SK-N-SH (cell line): ENCODE measurements at regions not wholly inside any gene's neighbourhood (a gene's known extent, or its start where the extent isn't known, plus 50 kb on each side); places are given as distances from the start of the nearest gene placed in this dataset.

Experiments used
- CTCF ChIA-PET: fragments of 300-600, 350-600 bp; formaldehyde crosslinking; extraction: SDS; loops from one replicate; lab custom pipeline; 2021; lab: Yijun Ruan, JAX
- POLR2A ChIA-PET: fragments of 350-600 bp; sonication (Branson Sonifier 250); formaldehyde crosslinking; extraction: SDS; loops from one replicate; lab custom pipeline; 2020; ENCODE audit warnings: antibody characterized with exemption, inconsistent platforms; lab: Yijun Ruan, JAX
- DNase-seq: peaks from one replicate; pipeline ENCODE4 v3.0.0; 2012
- H2AFZ ChIP-seq: fragments of 200-600 bp; sonication (generic); 2 replicates; pipeline ENCODE4 v1.8.1; 2016; ENCODE audit warnings: antibody characterized with exemption, mild to moderate bottlenecking, low read depth
- H3F3A ChIP-seq: fragments of 200-600 bp; sonication (generic); replicated peaks from 2 replicates; pipeline ENCODE3; 2016; ENCODE audit warnings: antibody characterized with exemption, mild to moderate bottlenecking; ENCODE audit not compliant: insufficient read depth
- H3K27ac ChIP-seq, 2 experiments: fragments of 200-500 bp in 1 of 2; fragments of 200-600 bp in 1 of 2; sonication (Bioruptor generic) in 1 of 2; sonication (generic), shearing (Covaris generic) in 1 of 2; 2 replicates each; pipeline versions ENCODE4 v1.5.1 to v1.6.1; 2014 to 2016; ENCODE audit warnings: low read depth in 2 of 2, inconsistent platforms in 1 of 2, low read length in 1 of 2, mild to moderate bottlenecking in 1 of 2, mixed read lengths in 1 of 2
- H3K27me3 ChIP-seq: fragments of 200-600 bp; sonication (generic), shearing (Covaris generic); 2 replicates; pipeline ENCODE4 v1.6.1; 2016; ENCODE audit warnings: mixed run types; ENCODE audit not compliant: insufficient read depth
- H3K36me3 ChIP-seq, 2 experiments: fragments of 200-500 bp in 1 of 2; fragments of 200-600 bp in 1 of 2; sonication (Bioruptor generic) in 1 of 2; sonication (generic) in 1 of 2; replicated peaks in 1 of 2; 2 replicates each; pipeline versions ENCODE3 to v1.5.1; 2014 to 2016; ENCODE audit warnings: low read length in 1 of 2, mild to moderate bottlenecking in 1 of 2; ENCODE audit not compliant: insufficient read depth in 2 of 2, control insufficient read depth in 1 of 2
- H3K4me1 ChIP-seq, 2 experiments: fragments of 200-500 bp in 1 of 2; fragments of 200-600 bp in 1 of 2; sonication (Bioruptor generic) in 1 of 2; sonication (generic), shearing (Covaris generic) in 1 of 2; 2 replicates each; pipeline versions ENCODE4 v1.5.1 to v1.6.1; 2014 to 2016; ENCODE audit warnings: low read depth in 1 of 2, low read length in 1 of 2, mixed run types in 1 of 2; ENCODE audit not compliant: insufficient read depth in 2 of 2, control insufficient read depth in 1 of 2
- H3K4me2 ChIP-seq: fragments of 200-600 bp; sonication (generic), shearing (Covaris generic); 2 replicates; pipeline ENCODE4 v1.6.1; 2017; ENCODE audit warnings: mixed run types
- H3K4me3 ChIP-seq, 2 experiments: fragments of 200-500 bp in 1 of 2; fragments of 200-600 bp in 1 of 2; sonication (Bioruptor generic) in 1 of 2; sonication (generic), shearing (Covaris generic) in 1 of 2; 2 replicates each; pipeline versions ENCODE4 v1.5.1 to v1.8.1; 2014 to 2016; ENCODE audit warnings: low read depth in 2 of 2, inconsistent platforms in 1 of 2, low read length in 1 of 2, mild to moderate bottlenecking in 1 of 2, mixed read lengths in 1 of 2, moderate library complexity in 1 of 2
- H3K79me2 ChIP-seq: fragments of 200-600 bp; sonication (generic); 2 replicates; pipeline ENCODE4 v1.8.1; 2017; ENCODE audit warnings: mild to moderate bottlenecking; ENCODE audit not compliant: insufficient read depth
- H3K9ac ChIP-seq: fragments of 200-600 bp; sonication (generic); 2 replicates; pipeline ENCODE4 v1.6.1; 2017; ENCODE audit warnings: mixed run types
- H3K9me2 ChIP-seq: fragments of 200-600 bp; sonication (generic); 2 replicates; pipeline ENCODE4 v1.6.1; 2017; ENCODE audit warnings: mixed run types
- H3K9me3 ChIP-seq: fragments of 200-600 bp; sonication (generic); 2 replicates; pipeline ENCODE4 v1.6.1; 2017; ENCODE audit warnings: mixed run types, mild to moderate bottlenecking, moderate library complexity
- H4K20me1 ChIP-seq: fragments of 200-600 bp; sonication (generic); 2 replicates; pipeline ENCODE4 v1.6.1; 2017; ENCODE audit warnings: mild to moderate bottlenecking, mixed run types; ENCODE audit not compliant: insufficient read depth
- EP300 ChIP-seq, 2 experiments: IDR thresholded peaks; 2 replicates each; pipeline versions ENCODE4 v1.4.0 to v1.6.1; 2012; ENCODE audit warnings: borderline replicate concordance in 1 of 2, low read depth in 1 of 2, low read length in 1 of 2
- FOSL2 ChIP-seq: IDR thresholded peaks from 2 replicates; pipeline ENCODE4 v1.4.0; 2012; ENCODE audit warnings: low read depth, mild to moderate bottlenecking, moderate library complexity, borderline replicate concordance
- FOXJ3 ChIP-seq: sonication (generic); formaldehyde crosslinking; IDR thresholded peaks from 2 replicates; pipeline ENCODE4 v1.5.1; 2020; ENCODE audit warnings: mild to moderate bottlenecking, missing genetic modification reagents
- FOXM1 ChIP-seq: IDR thresholded peaks from 2 replicates; pipeline ENCODE4 v1.4.0; 2012; ENCODE audit warnings: low read depth, mild to moderate bottlenecking
- GABPA ChIP-seq: IDR thresholded peaks from 2 replicates; pipeline ENCODE4 v1.4.0; 2012; ENCODE audit warnings: low read depth, mild to moderate bottlenecking
- JUND ChIP-seq: IDR thresholded peaks from 2 replicates; pipeline ENCODE4 v1.4.0; 2012
- MEF2A ChIP-seq: IDR thresholded peaks from 2 replicates; pipeline ENCODE4 v1.4.0; 2012; ENCODE audit warnings: low read depth, borderline replicate concordance
- MXI1 ChIP-seq: IDR thresholded peaks from 2 replicates; pipeline ENCODE4 v1.6.1; 2012; ENCODE audit warnings: mild to moderate bottlenecking, low read depth, low read length, improper control_type of control experiment
- RAD21 ChIP-seq: IDR thresholded peaks from 2 replicates; pipeline ENCODE4 v1.6.1; 2012; ENCODE audit warnings: mild to moderate bottlenecking, low read length
- RFX5 ChIP-seq: IDR thresholded peaks from 2 replicates; pipeline ENCODE4 v1.6.1; 2012; ENCODE audit warnings: mild to moderate bottlenecking, improper control_type of control experiment, low read length
- SIN3A ChIP-seq: IDR thresholded peaks from 2 replicates; pipeline ENCODE4 v1.6.1; 2012; ENCODE audit warnings: low read depth, mild to moderate bottlenecking, low read length, moderate library complexity, borderline replicate concordance
- SMC3 ChIP-seq: IDR thresholded peaks from 2 replicates; pipeline ENCODE4 v1.6.1; 2012; ENCODE audit warnings: low read depth, low read length, improper control_type of control experiment
- TAF1 ChIP-seq: IDR thresholded peaks from 2 replicates; pipeline ENCODE4 v1.6.1; 2012; ENCODE audit warnings: low read depth, mild to moderate bottlenecking, low read length, moderate library complexity, borderline replicate concordance
- TCF12 ChIP-seq: IDR thresholded peaks from 2 replicates; pipeline ENCODE4 v1.4.0; 2012
- YY1 ChIP-seq: IDR thresholded peaks from 2 replicates; pipeline ENCODE4 v1.4.0; 2012; ENCODE audit warnings: low read depth, mild to moderate bottlenecking
- WGBS: methylation state at CpG from one replicate; pipeline ENCODE4 v1.1.6; 2017; ENCODE audit warnings: low lambda C conversion rate; 5-methylcytosine and 5-hydroxymethylcytosine counted together
- TF ChIP-seq, protein P1 (sequence below): IDR thresholded peaks from 2 replicates; pipeline ENCODE4; 2012
- TF ChIP-seq, protein P2 (sequence below): IDR thresholded peaks from 2 replicates; pipeline ENCODE4 v1.4.0; 2012; ENCODE audit warnings: low read depth, borderline replicate concordance
- TF ChIP-seq, protein P3 (sequence below): IDR thresholded peaks from 2 replicates; pipeline ENCODE4 v1.6.1; 2012; ENCODE audit warnings: mild to moderate bottlenecking, low read depth, low read length, moderate library complexity

DNA sequence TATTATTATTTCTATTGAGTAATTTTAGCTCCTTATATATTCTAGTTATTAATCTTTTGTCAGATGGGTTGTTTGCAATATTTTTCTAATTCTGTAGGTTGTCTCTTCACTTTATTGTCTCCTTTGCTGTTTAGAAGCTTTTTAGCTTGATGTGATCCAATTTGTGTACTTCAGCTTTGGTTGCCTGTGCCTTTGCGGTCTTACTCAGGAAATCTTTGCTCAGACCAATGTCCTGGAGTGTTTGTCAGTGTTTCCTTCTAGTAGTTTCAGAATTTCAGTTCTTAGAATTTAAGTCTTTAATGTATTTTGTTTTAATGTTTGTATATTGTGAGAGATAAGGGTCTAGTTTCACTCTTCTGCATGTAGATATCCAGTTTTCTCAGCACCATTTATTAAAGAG lies 916.0 kb upstream of the EYS start:
- no peak overlapping the region for H3K9ac ChIP-seq
- H3F3A ChIP-seq = no peaks in the 10 kb centered on the region
- no peak overlapping the region for H3K4me2 ChIP-seq
- POLR2A ChIA-PET = no interaction called here
- no peaks in the 10 kb centered on the region for H3K79me2 ChIP-seq
- 50% methylated on average over 1 of the region's 1 CpG for WGBS
- H3K27me3 ChIP-seq = no peaks in the 10 kb centered on the region
- CTCF ChIA-PET = no interaction called here
- no peaks in the 10 kb centered on the region for H4K20me1 ChIP-seq
- TF ChIP-seq SMC3 = no peak
- no peak for TF ChIP-seq YY1
- no peak for TF ChIP-seq MXI1
- no peak for TF ChIP-seq SIN3A
- TF ChIP-seq, protein P1, sequence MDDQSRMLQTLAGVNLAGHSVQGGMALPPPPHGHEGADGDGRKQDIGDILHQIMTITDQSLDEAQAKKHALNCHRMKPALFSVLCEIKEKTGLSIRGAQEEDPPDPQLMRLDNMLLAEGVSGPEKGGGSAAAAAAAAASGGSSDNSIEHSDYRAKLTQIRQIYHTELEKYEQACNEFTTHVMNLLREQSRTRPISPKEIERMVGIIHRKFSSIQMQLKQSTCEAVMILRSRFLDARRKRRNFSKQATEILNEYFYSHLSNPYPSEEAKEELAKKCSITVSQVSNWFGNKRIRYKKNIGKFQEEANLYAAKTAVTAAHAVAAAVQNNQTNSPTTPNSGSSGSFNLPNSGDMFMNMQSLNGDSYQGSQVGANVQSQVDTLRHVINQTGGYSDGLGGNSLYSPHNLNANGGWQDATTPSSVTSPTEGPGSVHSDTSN = no peak
- TF ChIP-seq FOSL2 = no peak
- no peak for TF ChIP-seq JUND
- no peak for TF ChIP-seq TAF1
- no peak for TF ChIP-seq MEF2A
- no peak for TF ChIP-seq TCF12
- no peak for TF ChIP-seq FOXM1
- TF ChIP-seq RFX5 = no peak
- TF ChIP-seq, protein P2, sequence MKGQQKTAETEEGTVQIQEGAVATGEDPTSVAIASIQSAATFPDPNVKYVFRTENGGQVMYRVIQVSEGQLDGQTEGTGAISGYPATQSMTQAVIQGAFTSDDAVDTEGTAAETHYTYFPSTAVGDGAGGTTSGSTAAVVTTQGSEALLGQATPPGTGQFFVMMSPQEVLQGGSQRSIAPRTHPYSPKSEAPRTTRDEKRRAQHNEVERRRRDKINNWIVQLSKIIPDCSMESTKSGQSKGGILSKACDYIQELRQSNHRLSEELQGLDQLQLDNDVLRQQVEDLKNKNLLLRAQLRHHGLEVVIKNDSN = no peak
- no peak for TF ChIP-seq EP300 (IDR thresholded peaks at IDR 0.05; ENCODE audit: borderline replicate concordance in 1 of 2, low read depth in 1 of 2, low read length in 1 of 2)
- TF ChIP-seq GABPA = no peak
- TF ChIP-seq, protein P3, sequence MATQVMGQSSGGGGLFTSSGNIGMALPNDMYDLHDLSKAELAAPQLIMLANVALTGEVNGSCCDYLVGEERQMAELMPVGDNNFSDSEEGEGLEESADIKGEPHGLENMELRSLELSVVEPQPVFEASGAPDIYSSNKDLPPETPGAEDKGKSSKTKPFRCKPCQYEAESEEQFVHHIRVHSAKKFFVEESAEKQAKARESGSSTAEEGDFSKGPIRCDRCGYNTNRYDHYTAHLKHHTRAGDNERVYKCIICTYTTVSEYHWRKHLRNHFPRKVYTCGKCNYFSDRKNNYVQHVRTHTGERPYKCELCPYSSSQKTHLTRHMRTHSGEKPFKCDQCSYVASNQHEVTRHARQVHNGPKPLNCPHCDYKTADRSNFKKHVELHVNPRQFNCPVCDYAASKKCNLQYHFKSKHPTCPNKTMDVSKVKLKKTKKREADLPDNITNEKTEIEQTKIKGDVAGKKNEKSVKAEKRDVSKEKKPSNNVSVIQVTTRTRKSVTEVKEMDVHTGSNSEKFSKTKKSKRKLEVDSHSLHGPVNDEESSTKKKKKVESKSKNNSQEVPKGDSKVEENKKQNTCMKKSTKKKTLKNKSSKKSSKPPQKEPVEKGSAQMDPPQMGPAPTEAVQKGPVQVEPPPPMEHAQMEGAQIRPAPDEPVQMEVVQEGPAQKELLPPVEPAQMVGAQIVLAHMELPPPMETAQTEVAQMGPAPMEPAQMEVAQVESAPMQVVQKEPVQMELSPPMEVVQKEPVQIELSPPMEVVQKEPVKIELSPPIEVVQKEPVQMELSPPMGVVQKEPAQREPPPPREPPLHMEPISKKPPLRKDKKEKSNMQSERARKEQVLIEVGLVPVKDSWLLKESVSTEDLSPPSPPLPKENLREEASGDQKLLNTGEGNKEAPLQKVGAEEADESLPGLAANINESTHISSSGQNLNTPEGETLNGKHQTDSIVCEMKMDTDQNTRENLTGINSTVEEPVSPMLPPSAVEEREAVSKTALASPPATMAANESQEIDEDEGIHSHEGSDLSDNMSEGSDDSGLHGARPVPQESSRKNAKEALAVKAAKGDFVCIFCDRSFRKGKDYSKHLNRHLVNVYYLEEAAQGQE = no peak
- TF ChIP-seq FOXJ3 (CRISPR knock-in tag) = no peak
- no peak for TF ChIP-seq RAD21
- no peak for DNase-seq
- H3K36me3 ChIP-seq = no peaks in the 10 kb centered on the region
- no peaks in the 10 kb centered on the region for H3K4me1 ChIP-seq
- H3K4me3 ChIP-seq = no peak overlapping the region
- no peak overlapping the region for H2AFZ ChIP-seq
- no peaks in the 10 kb centered on the region for H3K9me3 ChIP-seq
- H3K9me2 ChIP-seq = no peaks in the 10 kb centered on the region
- no peak overlapping the region for H3K27ac ChIP-seq
